ENCODE measurements at regions not wholly inside any gene's neighbourhood (a gene's known extent, or its start where the extent isn't known, plus 50 kb on each side); places are given as distances from the start of the nearest gene placed in this dataset.

DNA sequence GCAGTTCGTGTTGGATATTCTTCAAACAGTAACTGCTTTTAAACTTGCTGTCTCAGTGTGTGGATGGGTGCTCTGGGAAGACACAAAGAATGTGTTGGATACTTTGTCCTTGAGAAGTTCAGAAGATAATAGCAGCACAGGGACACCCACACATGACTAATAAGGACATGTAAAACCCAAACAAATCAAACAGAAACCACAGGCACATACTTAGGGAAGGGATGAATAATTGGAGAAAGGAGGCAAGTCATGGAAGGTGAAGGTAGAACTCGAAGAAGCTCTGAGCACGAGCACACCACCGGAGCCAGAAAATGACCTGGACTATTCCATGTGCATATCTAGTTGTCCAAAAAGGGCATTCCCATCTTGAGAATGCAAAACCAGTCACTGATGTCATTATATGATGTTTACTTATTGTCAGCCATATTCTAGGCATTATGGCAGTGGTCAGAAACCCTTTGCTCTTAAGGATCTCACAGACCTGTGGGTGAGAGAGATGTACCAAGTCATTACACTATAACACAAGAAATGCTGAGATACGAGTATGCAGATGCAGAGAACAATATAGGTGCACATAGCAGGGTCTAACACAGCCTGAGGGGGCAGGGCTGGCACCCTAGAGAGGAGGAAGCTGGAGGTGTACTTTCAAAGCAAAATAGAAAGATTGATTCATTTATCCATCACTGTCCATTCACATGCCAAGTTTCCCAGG, 152.9 kb downstream of the PIK3R1 start:
- H3K36me3 ChIP-seq (ENCODE audit: control insufficient read depth in 3 of 3, insufficient read depth in 3 of 3, low read length in 3 of 3) = no peaks in the 10 kb centered on the region
- no peak overlapping the region for H3K4me3 ChIP-seq (ENCODE audit: low read length in 3 of 3)
- no peaks in the 10 kb centered on the region for H3K9me3 ChIP-seq (ENCODE audit: control insufficient read depth in 3 of 3, low read length in 3 of 3)
- no peak overlapping the region for H3K27ac ChIP-seq (ENCODE audit: low read depth, low read length)
- no peaks in the 10 kb centered on the region for H3K27me3 ChIP-seq (ENCODE audit: control insufficient read depth in 3 of 3, insufficient read depth in 3 of 3, low read length in 3 of 3)
- H3K9ac ChIP-seq (ENCODE audit: low read depth in 1 of 3, low read length in 3 of 3) = no peak overlapping the region
- H3K4me1 ChIP-seq (ENCODE audit: control insufficient read depth in 3 of 3, insufficient read depth in 3 of 3, low read length in 3 of 3) = no peaks in the 10 kb centered on the region

DNA sequence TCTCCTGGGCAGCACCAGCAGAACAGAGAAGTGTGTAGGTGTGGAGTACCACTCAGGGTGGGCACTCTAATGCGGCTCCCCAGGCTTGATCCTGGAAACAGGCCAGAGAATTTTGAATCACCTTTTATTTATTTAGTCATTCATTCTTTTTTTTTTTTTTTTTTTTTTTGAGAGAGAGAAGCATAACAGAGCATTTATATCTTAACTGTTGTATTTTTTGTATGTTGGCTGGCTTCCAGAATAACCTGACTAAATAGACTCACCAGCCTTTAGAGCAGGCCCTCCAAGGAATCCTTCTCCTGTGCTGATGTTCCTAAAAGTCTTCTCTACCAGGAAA, 153.4 kb downstream of the PIK3R1 start:
- Histone ChIP-seq H3K9me3 (ENCODE audit: control insufficient read depth in 3 of 3, low read length in 3 of 3) (no peaks in the 10 kb centered on the region), H3K9ac (ENCODE audit: low read depth in 1 of 3, low read length in 3 of 3) (no peak overlapping the region), H3K4me1 (ENCODE audit: control insufficient read depth in 3 of 3, insufficient read depth in 3 of 3, low read length in 3 of 3) (no peaks in the 10 kb centered on the region), H3K27me3 (ENCODE audit: control insufficient read depth in 3 of 3, insufficient read depth in 3 of 3, low read length in 3 of 3) (no peaks in the 10 kb centered on the region), H3K4me3 (ENCODE audit: low read length in 3 of 3) (no peak overlapping the region), H3K36me3 (ENCODE audit: control insufficient read depth in 3 of 3, insufficient read depth in 3 of 3, low read length in 3 of 3) (no peaks in the 10 kb centered on the region), H3K27ac (ENCODE audit: low read depth, low read length) (no peak overlapping the region)

GRCh38 chr5:68369457-68370125, 154.0 kb downstream of the PIK3R1 start:
- no peak overlapping the region for H3K27ac ChIP-seq (ENCODE audit: low read depth, low read length)
- no peak overlapping the region for H3K9ac ChIP-seq (ENCODE audit: low read depth in 1 of 3, low read length in 3 of 3)
- H3K27me3 ChIP-seq (ENCODE audit: control insufficient read depth in 3 of 3, insufficient read depth in 3 of 3, low read length in 3 of 3) = no peaks in the 10 kb centered on the region
- H3K4me3 ChIP-seq (ENCODE audit: low read length in 3 of 3) = no peak overlapping the region
- H3K4me1 ChIP-seq (ENCODE audit: control insufficient read depth in 3 of 3, insufficient read depth in 3 of 3, low read length in 3 of 3) = no peaks in the 10 kb centered on the region
- H3K36me3 ChIP-seq (ENCODE audit: control insufficient read depth in 3 of 3, insufficient read depth in 3 of 3, low read length in 3 of 3) = no peaks in the 10 kb centered on the region
- no peaks in the 10 kb centered on the region for H3K9me3 ChIP-seq (ENCODE audit: control insufficient read depth in 3 of 3, low read length in 3 of 3)

DNA sequence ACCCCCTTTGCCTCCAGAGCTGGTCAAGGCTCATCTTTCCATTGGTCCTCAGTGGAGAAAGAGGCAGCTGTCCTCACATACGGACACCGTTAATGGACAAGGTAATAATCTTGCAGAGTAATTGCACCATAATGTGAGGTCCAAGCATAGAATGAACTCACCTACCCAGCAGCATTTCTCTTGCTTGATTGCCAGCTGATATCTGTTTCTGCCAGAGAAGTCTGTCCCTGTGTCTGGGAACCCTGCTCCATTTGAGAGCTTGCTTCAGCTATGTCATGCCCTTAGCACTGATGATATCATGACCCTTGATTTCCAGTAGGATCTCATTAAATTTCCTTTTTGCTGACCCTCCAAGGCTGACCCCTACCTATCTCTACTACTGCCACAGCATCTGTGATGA, 154.6 kb downstream of the PIK3R1 start:
- no peaks in the 10 kb centered on the region for H3K36me3 ChIP-seq (ENCODE audit: control insufficient read depth in 3 of 3, insufficient read depth in 3 of 3, low read length in 3 of 3)
- H3K27me3 ChIP-seq (ENCODE audit: control insufficient read depth in 3 of 3, insufficient read depth in 3 of 3, low read length in 3 of 3) = no peaks in the 10 kb centered on the region
- H3K9ac ChIP-seq (ENCODE audit: low read depth in 1 of 3, low read length in 3 of 3) = no peak overlapping the region
- H3K9me3 ChIP-seq (ENCODE audit: control insufficient read depth in 3 of 3, low read length in 3 of 3) = no peaks in the 10 kb centered on the region
- H3K27ac ChIP-seq (ENCODE audit: low read depth, low read length) = no peak overlapping the region
- no peaks in the 10 kb centered on the region for H3K4me1 ChIP-seq (ENCODE audit: control insufficient read depth in 3 of 3, insufficient read depth in 3 of 3, low read length in 3 of 3)
- no peak overlapping the region for H3K4me3 ChIP-seq (ENCODE audit: low read length in 3 of 3)

DNA sequence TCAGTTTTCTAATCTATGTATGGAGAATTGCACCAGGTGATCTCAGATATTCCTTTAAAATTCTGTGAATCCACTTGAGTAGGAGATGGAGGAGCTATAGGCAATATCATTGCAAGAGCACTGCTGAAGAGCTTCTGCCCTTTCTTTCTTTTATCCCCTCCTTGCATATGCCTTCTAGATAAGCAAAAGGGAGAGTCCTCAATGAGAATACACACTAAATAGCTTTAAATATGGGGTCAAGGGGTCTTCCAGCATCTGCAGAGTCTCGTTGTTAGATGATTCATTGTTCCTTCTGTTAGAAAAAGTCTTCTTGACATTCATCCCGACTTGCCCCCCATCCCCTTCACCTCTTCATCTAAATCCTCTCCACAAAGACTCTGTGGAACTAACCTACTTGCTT, 156.1 kb downstream of the PIK3R1 start:
- Histone ChIP-seq H3K36me3 (ENCODE audit: control insufficient read depth in 3 of 3, insufficient read depth in 3 of 3, low read length in 3 of 3) (no peaks in the 10 kb centered on the region), H3K27me3 (ENCODE audit: control insufficient read depth in 3 of 3, insufficient read depth in 3 of 3, low read length in 3 of 3) (no peaks in the 10 kb centered on the region), H3K9me3 (ENCODE audit: control insufficient read depth in 3 of 3, low read length in 3 of 3) (no peaks in the 10 kb centered on the region), H3K4me3 (ENCODE audit: low read length in 3 of 3) (no peak overlapping the region), H3K9ac (ENCODE audit: low read depth in 1 of 3, low read length in 3 of 3) (no peak overlapping the region), H3K4me1 (ENCODE audit: control insufficient read depth in 3 of 3, insufficient read depth in 3 of 3, low read length in 3 of 3) (no peaks in the 10 kb centered on the region), H3K27ac (ENCODE audit: low read depth, low read length) (no peak overlapping the region)

DNA sequence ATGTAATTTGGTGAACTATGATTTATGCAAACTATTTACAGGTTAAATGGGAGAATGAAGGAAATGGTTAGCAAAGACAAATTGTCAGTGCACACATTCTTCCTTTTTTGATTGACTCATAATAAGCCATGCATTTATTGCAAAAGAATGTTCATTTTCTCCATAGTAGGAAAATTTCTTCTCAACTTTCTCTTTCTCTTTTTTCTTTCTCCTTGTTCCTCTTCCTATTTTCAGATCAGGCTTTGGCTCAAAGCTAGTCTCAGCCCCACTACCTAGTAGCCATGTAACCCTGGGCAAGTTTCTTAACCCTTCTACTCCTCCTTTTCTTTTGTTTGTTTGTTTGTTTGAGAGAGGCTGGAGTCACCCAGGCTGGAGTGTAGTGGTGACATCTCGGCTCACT, 156.6 kb downstream of the PIK3R1 start:
- Histone ChIP-seq H3K4me3 (ENCODE audit: low read length in 3 of 3) (no peak overlapping the region), H3K4me1 (ENCODE audit: control insufficient read depth in 3 of 3, insufficient read depth in 3 of 3, low read length in 3 of 3) (no peaks in the 10 kb centered on the region), H3K9ac (ENCODE audit: low read depth in 1 of 3, low read length in 3 of 3) (no peak overlapping the region), H3K27ac (ENCODE audit: low read depth, low read length) (no peak overlapping the region), H3K27me3 (ENCODE audit: control insufficient read depth in 3 of 3, insufficient read depth in 3 of 3, low read length in 3 of 3) (no peaks in the 10 kb centered on the region), H3K9me3 (ENCODE audit: control insufficient read depth in 3 of 3, low read length in 3 of 3) (no peaks in the 10 kb centered on the region), H3K36me3 (ENCODE audit: control insufficient read depth in 3 of 3, insufficient read depth in 3 of 3, low read length in 3 of 3) (no peaks in the 10 kb centered on the region)

- Histone ChIP-seq H3K9ac (ENCODE audit: low read depth in 1 of 3, low read length in 3 of 3) (no peak overlapping the region), H3K27me3 (ENCODE audit: control insufficient read depth in 3 of 3, insufficient read depth in 3 of 3, low read length in 3 of 3) (no peaks in the 10 kb centered on the region), H3K9me3 (ENCODE audit: control insufficient read depth in 3 of 3, low read length in 3 of 3) (no peaks in the 10 kb centered on the region), H3K27ac (ENCODE audit: low read depth, low read length) (no peak overlapping the region), H3K36me3 (ENCODE audit: control insufficient read depth in 3 of 3, insufficient read depth in 3 of 3, low read length in 3 of 3) (no peaks in the 10 kb centered on the region), H3K4me1 (ENCODE audit: control insufficient read depth in 3 of 3, insufficient read depth in 3 of 3, low read length in 3 of 3) (no peaks in the 10 kb centered on the region), H3K4me3 (ENCODE audit: low read length in 3 of 3) (no peak overlapping the region)
Observed at GRCh38 chr5:68373050-68373449, 157.5 kb downstream of the PIK3R1 start.

DNA sequence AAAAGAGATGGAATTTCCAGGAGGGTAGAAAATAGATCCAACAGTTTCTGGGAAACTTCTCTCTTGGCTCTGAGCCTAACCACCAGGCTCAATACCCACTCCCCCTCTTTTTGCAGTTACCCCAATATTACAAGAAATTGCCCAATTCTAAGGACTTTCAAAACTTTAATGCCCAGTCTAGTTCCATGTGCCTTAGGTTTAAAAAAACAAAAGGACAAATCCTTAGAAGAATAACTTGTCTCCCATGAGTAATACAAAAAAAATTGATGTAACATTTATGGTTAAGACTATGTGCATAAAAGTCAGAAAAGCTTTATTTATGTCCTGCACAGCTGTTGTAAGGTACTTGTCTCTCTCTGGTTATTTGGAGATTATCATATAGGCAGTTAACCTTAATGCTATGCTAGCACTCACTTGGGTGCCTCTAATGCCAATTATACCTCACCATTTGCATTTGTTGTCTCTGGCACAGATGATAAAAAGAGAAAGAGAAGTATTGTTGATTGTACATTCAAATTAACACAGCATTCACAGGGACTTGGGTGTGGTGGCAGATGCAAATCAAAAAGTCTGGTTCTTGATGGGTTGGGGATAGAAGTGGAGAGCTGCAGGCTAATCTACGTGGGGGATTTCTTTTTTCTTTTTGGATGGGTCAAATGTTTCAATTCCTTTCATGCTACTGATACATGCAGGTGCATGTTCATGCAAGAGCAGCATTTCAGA, 159.4 kb downstream of the PIK3R1 start:
- Histone ChIP-seq H3K36me3 (ENCODE audit: control insufficient read depth in 3 of 3, insufficient read depth in 3 of 3, low read length in 3 of 3) (no peaks in the 10 kb centered on the region), H3K27ac (ENCODE audit: low read depth, low read length) (no peak overlapping the region), H3K9me3 (ENCODE audit: control insufficient read depth in 3 of 3, low read length in 3 of 3) (no peaks in the 10 kb centered on the region), H3K4me1 (ENCODE audit: control insufficient read depth in 3 of 3, insufficient read depth in 3 of 3, low read length in 3 of 3) (no peaks in the 10 kb centered on the region), H3K27me3 (ENCODE audit: control insufficient read depth in 3 of 3, insufficient read depth in 3 of 3, low read length in 3 of 3) (no peaks in the 10 kb centered on the region), H3K4me3 (ENCODE audit: low read length in 3 of 3) (no peak overlapping the region), H3K9ac (ENCODE audit: low read depth in 1 of 3, low read length in 3 of 3) (no peak overlapping the region)

- Histone ChIP-seq H3K9me3 (ENCODE audit: control insufficient read depth in 3 of 3, low read length in 3 of 3) (no peaks in the 10 kb centered on the region), H3K4me1 (ENCODE audit: control insufficient read depth in 3 of 3, insufficient read depth in 3 of 3, low read length in 3 of 3) (no peaks in the 10 kb centered on the region), H3K27ac (ENCODE audit: low read depth, low read length) (no peak overlapping the region), H3K36me3 (ENCODE audit: control insufficient read depth in 3 of 3, insufficient read depth in 3 of 3, low read length in 3 of 3) (no peaks in the 10 kb centered on the region), H3K27me3 (ENCODE audit: control insufficient read depth in 3 of 3, insufficient read depth in 3 of 3, low read length in 3 of 3) (no peaks in the 10 kb centered on the region), H3K4me3 (ENCODE audit: low read length in 3 of 3) (no peak overlapping the region), H3K9ac (ENCODE audit: low read depth in 1 of 3, low read length in 3 of 3) (no peak overlapping the region)
Observed at GRCh38 chr5:68375540-68375939, 160.0 kb downstream of the PIK3R1 start.

- Histone ChIP-seq H3K4me3 (ENCODE audit: low read length in 3 of 3) (no peak overlapping the region), H3K36me3 (ENCODE audit: control insufficient read depth in 3 of 3, insufficient read depth in 3 of 3, low read length in 3 of 3) (no peaks in the 10 kb centered on the region), H3K9me3 (ENCODE audit: control insufficient read depth in 3 of 3, low read length in 3 of 3) (no peaks in the 10 kb centered on the region), H3K27me3 (ENCODE audit: control insufficient read depth in 3 of 3, insufficient read depth in 3 of 3, low read length in 3 of 3) (no peaks in the 10 kb centered on the region), H3K9ac (ENCODE audit: low read depth in 1 of 3, low read length in 3 of 3) (no peak overlapping the region), H3K4me1 (ENCODE audit: control insufficient read depth in 3 of 3, insufficient read depth in 3 of 3, low read length in 3 of 3) (no peaks in the 10 kb centered on the region), H3K27ac (ENCODE audit: low read depth, low read length) (no peak overlapping the region)
Observed at GRCh38 chr5:68376935-68377334, 161.4 kb downstream of the PIK3R1 start.

All from skeletal muscle tissue (tissue), 3 donors.